Activated naive CD4-positive, alpha-beta T cell treated with anti-CD3 and anti-CD28 coated beads, Interleukin-2, amount 50 U/mL, for 16 hours (primary cell): ENCODE measurements at regions not wholly inside any gene's neighbourhood (a gene's known extent, or its start where the extent isn't known, plus 50 kb on each side); places are given as distances from the start of the nearest gene placed in this dataset.

Experiments
- DNase-seq: peaks from one replicate; pipeline ENCODE4 v3.0.0-alpha.2; 2020

DNA sequence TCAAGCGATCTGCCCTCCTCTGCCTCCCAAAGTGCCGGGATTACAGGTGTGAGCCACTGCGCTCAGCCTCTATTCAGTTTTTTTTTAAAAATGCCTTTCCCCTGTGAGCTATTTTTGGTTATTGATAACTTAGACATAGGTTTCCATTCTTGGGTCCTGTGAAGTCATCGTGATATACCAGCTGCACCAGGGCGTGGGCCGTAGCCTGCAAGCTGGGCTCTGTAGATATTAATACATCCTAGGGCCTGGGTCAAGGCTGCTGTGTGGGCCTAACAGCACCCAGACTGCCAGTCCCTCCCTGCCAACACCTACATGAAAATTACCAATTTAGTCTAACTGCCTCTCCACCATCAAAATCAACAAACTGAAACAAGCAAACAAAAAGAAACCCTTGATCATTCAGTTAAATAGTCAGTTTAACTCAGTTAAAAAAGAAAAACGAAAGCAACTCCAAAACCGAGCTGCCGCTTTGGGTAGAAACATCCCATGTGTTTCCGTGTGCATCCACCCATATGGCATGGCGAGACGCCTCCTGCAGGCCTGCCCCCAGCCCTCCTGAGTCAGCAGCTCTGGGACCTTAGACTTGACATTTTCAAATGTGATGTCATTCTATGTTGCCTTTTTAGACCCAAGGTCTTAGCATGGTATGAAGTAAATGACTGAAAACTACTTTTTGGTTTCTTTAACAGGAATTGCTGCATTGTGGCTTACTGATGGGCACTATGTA is 330.2 kb downstream of the GLRX3 start:
- no peak for DNase-seq

- no peak for DNase-seq
Measured at GRCh38 chr10:130470286-130470685, 334.1 kb downstream of the GLRX3 start.

- no peak for DNase-seq
Measured at GRCh38 chr10:130470973-130471372, 334.8 kb downstream of the GLRX3 start.

DNA sequence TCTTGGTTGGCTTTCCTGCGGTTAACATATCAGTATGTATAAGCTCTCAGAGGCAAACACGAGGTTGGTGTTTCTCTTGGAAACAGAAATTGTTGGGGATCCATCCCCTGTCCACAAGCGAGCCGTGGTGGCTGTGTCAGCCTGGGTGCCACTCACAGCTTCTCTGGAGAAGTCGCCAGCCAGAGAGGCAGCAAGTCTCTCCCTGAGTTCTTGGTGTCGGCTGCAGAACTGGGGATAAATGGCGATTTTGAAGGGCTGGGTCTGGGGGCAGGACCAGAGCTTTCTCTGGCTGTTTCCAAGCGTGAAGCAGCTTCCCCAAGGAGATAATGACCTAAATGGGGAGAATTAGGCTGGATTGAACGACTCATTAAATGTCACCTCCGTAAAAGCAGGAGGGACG is 335.3 kb downstream of the GLRX3 start:
- DNase-seq, result no peak

GRCh38 chr10:130472236-130472635 is 336.0 kb downstream of the GLRX3 start:
- no peak for DNase-seq

DNA sequence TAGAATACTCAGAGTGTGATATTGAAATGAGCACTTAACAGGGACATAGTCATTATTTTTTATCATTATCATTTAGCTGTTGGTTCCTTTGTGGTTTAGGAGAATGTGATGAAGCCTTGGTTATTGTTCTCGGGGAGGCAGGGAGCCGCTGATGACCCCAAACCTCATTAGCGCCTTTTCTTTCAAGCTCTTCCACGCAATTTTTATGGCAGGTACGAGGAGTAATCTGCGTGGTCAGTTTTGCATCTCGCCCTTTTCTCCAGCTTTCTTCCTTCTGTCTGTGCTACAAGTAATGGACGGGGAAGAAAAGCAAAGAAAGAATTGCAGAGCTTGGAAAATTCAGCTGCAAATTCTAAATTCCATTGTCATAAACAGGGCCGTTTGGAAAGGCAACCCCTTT is 338.4 kb downstream of the GLRX3 start:
- DNase-seq, result no peak

DNA sequence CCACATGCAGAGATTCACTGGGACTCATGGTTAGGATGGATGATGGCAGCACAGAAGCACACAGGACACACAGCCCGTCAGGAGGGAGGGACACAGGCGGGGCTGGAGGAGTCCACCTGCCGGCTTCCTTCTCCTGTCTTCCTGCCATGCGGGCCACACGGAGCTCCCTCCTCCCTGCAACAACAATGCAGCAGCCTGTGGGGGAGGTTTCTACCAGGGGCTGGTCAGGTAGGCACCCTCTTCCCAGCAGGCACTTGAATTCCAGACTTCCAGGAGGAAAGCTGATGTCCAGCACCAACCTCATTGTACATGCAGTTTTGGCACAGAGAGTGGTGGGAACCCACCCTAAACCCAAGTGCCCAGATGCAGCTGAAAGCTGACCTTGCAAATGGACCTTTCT is 341.2 kb downstream of the GLRX3 start:
- DNase-seq, result no peak

- DNase-seq, result no peak
Measured at GRCh38 chr10:130479146-130479545, 343.0 kb downstream of the GLRX3 start.

- DNase-seq, result no peak
Measured at GRCh38 chr10:130479926-130480325, 343.7 kb downstream of the GLRX3 start.

DNA sequence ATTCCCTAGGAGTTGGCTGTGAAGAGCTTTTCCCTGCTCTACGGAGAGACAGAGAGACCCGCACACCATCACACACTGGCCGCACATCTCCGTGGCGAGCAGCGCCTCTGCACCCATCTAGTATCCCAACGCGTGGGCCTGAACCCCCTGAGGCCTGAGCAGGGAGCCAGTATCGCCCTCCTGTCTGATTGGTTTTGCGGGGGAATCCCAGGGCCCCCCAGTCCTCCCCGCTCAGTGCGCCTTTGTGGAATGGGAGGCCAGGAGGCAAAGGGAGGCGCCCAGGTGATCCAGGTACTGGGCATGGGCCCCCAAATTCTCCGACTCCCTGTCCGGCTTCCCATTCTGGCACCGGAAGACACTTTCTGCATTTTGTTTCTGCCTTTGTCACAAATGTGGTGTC is 344.3 kb downstream of the GLRX3 start:
- no peak for DNase-seq

- DNase-seq, result no peak
Measured at GRCh38 chr10:130481076-130481930, 345.1 kb downstream of the GLRX3 start.

GRCh38 chr10:130481936-130482335 is 345.7 kb downstream of the GLRX3 start:
- no peak for DNase-seq

- no peak for DNase-seq
Measured at GRCh38 chr10:130483691-130484467, 347.7 kb downstream of the GLRX3 start.

DNA sequence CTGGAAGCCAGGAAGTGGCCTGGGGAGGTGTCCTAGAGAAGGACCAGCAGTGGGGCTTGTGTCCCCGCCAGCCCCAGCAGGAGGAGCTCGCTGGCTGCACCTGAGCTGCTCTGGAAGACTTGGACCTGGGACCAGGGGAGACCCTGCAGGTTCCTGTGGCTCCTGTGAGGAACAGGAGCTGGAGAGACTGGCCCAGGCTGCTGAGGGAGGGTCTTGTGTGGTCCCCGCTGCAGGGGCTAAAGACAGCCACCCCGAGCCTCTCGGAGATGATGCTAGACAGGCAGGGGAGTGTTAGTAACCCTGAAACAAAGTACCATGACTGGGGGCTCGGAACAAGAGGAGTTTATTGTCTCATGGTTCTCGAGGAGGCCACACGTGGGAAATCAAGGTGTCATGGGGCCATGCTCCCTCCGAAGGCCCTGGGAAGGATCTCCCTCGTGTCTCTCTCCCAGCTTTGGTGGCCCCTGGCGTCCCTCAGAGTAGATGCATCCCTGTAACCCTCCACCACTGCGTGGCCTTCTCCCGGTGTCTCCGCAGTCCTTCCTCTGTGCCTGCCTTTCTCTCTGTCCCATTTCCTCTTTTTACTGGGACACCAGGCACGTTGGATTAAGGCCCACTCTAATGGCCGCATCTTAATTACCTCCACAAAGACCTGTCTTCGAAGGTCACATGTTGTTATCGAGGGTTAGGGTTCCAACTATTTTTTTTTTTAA is 348.4 kb downstream of the GLRX3 start:
- DNase-seq, result no peak

GRCh38 chr10:130485236-130485957 is 349.2 kb downstream of the GLRX3 start:
- no peak for DNase-seq

GRCh38 chr10:130485958-130486895 is 350.0 kb downstream of the GLRX3 start:
- DNase-seq, result no peak

DNA sequence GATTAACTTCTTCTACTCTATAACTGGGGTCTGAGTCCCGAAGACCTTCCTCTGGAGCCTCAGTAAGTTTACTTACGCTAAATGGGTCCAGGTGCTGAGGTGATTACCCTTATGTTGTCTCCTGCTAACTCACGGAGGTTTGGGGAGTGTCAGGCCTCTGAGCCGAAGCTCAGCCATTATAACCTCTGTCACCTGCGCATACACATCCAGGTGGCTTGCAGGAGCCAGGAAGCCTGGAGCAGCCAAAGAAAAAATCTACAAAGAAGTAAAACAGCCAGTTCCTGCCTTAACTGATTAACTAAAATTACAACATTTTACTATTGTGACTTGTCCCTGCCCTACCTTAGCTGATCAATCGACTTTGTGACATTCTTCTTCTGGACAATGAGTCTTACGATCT is 350.7 kb downstream of the GLRX3 start:
- no peak for DNase-seq

GRCh38 chr10:130487566-130487965 is 351.4 kb downstream of the GLRX3 start:
- DNase-seq, result no peak

GRCh38 chr10:130489891-130490290 is 353.7 kb downstream of the GLRX3 start:
- DNase-seq, result no peak

- no peak for DNase-seq
Measured at GRCh38 chr10:130491011-130491692, 355.0 kb downstream of the GLRX3 start.
